Inferior parietal cortex (tissue), 1 donor: ENCODE measurements at regions not wholly inside any gene's neighbourhood (a gene's known extent, or its start where the extent isn't known, plus 50 kb on each side); places are given as distances from the start of the nearest gene placed in this dataset.
A peak's percentile ranks its signal among the peaks of the same experiment; 100 is the strongest.

Source experiments
- DNase-seq: peaks from one replicate; pipeline ENCODE4 v3.0.0-alpha.2; 2016; ENCODE audit errors: extremely low spot score

DNA sequence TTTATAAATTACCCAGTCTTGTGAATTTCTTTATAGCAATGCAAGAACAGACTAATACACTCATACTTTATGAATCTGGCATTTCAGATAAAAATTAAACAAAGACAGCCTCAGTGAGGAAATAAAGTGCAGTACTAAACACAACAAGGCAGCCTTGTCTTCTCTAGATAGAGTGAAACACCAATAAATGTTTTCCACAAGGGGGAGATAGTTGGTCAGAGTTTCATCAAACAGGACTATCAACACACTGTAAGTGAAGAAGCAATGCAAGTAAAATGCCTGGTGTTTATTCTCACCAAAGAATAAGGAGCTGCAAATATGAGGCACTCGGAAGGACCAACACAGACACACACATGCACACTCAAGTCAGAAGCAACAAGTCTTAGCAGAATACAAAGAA lies 62.8 kb downstream of the FAM9B start:
- DNase-seq, result peak; percentile 4

GRCh38 chrX:8969378-8969777 lies 64.5 kb downstream of the FAM9B start:
- no peak for DNase-seq

GRCh38 chrX:8967461-8967860 lies 66.5 kb downstream of the FAM9B start:
- DNase-seq, result no peak

- no peak for DNase-seq
Measured at GRCh38 chrX:8960957-8961468, 72.9 kb downstream of the FAM9B start.

DNA sequence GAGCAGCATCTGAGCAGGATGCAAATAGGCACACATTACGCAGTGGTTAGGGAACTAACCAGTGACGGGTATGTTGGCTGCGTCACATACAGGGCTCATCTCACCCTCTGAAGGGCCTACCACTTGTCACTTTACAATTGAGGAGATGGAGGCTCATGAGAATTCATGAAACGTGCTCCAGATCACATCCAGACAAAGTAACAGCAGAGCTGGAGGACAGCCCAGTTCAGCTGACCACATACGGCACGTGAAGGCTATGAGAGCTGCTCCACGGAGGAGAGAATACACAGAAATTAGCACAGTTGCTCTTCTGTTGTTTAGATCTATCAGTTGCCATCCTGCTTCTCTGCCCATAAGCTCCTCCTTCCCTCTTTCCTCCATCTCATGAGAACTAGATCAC lies 78.4 kb downstream of the FAM9B start:
- DNase-seq, result no peak

DNA sequence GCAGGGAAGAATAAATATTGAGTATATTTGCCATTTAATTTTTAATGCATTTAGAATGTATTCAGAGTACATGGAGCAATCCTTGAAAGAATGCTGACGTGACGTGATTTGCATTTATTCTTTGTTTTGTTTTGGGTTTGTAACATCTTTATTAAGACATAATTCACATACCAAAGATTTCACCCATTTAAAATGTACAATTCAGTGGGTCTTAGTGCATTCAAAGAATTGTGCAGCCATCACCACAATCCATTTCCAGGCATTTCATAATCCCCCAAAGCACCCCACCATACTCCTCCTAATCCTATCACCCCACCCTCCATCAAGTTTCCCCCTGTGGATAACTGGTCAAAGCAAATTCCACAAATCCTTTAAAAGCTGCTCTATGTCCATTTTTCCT lies 87.4 kb downstream of the FAM9B start:
- no peak for DNase-seq

DNA sequence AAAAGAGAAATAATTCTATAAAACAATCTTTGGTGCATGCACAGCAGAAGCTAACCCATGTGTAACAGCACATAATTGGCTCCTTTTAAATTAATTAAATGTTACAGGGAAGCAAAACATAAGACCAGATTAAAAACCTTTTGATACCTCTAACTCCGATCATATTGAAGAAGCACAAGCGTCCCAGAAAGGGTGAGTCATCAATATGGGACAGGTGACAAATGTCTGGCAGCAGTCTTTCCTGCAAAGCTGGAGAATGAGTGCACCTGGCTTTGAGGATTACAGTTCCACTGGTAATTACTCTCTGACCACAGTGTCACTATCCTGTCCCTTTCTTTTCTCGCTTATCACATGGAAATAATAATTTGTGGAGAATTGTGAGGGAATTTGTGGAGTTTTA lies 94.6 kb downstream of the FAM9B start:
- no peak for DNase-seq

- no peak for DNase-seq
Measured at GRCh38 chrX:8927701-8928100, 106.2 kb downstream of the FAM9B start.

GRCh38 chrX:8927066-8927635 lies 106.8 kb downstream of the FAM9B start:
- DNase-seq, result no peak

DNA sequence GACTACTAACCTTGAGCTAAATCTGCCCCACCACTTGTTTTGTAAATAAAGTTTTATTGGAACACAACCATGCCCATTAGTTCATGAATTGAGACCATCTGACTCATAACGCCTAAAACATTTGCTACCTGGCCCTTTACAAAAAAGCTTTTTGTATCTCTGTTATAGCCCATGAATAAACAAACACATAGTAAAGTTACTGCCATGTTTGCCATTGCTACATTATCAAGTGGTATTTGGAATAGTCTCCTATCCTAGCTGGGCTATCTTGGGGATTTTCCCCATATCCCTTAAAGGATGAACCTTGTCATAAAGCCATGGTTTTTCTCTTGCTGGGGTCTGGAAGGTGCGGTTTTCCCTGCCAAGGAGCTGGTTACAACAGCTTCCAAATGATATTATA lies 112.3 kb downstream of the FAM9B start:
- no peak for DNase-seq

GRCh38 chrX:8919801-8920200 lies 114.1 kb downstream of the FAM9B start:
- no peak for DNase-seq

DNA sequence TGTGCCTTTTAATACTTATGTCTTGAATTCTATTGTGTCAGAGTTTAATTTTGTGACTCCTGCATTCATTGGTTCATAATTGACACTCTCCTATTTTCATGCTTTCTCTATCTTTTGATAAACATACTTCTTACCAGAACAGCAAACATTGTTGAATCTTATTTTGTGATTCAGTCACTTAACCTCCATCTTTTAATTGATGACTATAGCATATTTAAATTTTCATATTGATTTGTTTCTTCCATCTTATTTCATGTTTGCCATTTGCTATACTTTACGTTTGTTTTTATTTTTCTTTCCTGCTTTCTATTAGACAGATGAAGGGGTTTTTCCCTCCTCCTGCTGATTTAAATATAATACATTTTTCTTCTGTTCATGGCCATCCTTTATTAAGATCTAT lies 115.5 kb upstream of the FAM9A start:
- no peak for DNase-seq

DNA sequence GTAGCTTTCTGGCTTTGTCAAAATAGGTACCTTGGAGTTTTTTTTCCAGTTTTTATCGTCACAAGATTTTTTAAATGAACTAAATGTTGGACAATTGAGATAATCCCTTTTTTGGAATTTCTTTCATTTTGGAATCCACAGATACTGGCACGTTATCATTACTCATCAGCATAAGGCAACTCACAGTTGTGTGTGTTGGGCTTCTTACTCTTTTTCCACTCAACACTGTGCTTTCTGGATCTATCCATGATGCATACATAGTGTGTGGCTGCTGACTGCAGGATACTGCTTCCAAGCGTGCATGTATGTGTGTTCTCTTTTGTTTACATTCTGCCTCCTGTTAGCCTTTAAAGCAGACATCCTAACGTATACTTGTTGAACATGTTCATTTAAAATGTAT lies 113.5 kb upstream of the FAM9A start:
- no peak for DNase-seq

DNA sequence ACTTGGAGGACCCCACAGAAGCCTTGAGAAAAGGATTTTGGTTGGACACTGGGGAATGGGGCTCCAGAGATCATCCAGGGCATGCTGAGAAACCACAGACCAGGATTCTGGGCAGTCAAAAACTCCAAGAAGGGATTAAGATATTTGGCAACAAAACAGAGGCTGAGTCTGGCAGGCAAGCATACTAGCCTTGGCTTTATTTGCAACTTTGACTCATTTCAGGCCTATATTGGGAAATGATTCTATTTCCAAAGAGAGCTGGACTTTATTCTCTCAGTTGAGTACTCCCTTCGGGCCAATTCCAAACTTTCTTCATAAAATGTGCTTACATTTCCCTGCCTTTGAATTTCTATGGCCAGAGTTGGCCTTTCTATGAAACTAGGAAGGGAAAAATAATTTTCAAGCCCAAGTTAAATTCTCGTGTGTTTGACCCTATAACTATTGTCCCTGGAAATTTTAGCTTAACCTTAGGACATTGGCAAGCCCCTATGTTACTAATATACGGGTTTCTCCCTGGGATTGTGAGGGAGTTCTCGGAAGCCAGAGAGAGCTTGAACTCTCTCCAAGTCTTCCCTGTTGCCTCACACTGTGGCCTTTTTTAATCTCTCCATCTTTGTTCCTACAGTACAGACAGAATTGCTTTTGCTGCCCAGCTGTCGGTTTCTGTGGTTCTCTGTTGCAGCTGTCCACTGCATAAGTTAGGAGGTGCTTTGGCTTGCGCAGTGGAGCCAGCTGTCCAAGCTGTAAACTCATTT lies 112.6 kb upstream of the FAM9A start:
- no peak for DNase-seq

GRCh38 chrX:8907688-8908087 lies 106.5 kb upstream of the FAM9A start:
- DNase-seq, result no peak

DNA sequence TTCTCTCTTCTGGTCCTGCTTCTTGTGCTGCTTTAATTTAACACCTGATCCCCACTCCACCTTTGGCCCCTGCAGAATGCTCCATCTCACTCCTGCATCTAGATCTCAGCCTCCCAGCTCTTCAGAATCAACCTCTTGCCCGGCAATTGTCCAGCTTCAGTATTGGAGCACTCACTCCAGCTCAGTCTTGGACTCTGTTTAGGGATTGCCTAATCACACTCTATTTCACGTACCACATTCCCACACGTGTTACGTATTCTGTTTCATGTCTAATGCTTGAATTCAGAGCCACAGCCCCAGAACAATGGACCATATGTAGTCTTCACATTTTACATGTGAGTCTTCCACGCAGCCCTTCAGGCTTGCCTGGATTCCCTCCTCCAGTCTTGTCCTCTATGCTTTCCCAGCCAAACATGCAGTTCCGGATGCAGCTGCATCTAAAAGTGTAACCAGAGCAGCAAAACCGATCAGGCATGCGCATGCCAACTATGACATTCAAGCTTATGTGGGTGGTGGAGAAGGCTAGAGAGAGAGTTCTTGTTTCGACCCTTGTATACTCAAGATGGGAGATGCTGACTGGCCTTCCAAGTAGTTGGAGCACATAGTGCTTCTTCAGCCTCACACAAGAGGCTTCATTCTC lies 105.2 kb upstream of the FAM9A start:
- no peak for DNase-seq

GRCh38 chrX:8897259-8897658 lies 96.1 kb upstream of the FAM9A start:
- no peak for DNase-seq

DNA sequence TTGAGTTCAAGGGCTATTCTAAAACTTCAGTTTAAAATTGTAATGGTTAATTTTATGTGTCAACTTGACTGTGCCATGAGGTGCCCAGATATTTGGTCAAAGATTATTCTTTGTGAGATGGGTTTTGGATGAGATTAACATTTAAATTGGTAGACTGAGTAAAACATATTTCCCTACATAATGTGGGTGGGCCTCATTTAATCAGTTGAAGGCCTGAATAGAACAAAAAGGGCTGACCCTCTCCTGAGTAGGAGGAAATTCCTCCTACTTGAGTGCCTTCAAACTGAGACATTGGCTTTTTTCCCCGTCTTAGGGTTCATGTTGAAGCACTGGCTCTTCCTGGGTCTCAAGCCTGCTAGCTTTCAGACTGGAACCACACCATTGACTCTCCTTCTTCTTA lies 89.6 kb upstream of the FAM9A start:
- no peak for DNase-seq

- DNase-seq, result no peak
Measured at GRCh38 chrX:8887004-8887403, 85.8 kb upstream of the FAM9A start.

DNA sequence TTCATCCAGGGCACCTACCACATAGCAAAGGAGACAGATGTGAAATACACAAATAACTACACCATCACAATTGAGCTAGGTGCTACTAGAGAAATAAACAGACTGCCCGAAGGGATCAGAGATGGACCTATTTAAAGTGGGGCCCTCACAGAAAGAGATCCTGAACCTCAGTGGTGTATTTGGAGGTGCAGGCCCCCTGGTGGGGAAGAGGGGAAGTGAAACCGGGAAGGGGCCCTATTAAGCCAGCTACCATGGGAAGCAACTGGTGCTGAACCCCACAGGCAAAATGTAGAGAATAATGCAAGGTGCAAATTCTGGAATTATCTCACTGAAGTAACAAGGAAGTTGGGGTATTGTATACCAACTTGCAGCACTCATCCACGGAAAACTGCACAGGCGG lies 78.6 kb upstream of the FAM9A start:
- DNase-seq, result no peak

DNA sequence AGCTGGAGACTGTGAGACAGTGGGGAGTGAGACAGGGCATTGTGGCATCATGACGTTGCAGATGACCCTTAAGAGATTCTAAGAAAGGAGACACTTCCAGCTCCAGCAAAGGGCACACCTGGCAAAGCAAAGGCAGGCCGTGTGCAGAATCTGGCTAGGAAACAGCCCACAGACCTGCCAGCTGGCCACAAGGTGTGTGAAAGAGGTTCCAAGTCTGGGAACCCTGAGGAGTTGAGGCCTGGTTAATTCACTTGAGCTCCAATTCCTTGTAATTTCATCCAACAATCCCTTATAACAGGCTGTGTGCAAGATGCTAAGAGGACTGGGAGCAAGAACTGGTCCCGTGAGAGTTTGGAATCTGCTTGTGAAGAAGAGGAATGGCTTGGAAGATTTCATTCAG lies 72.8 kb upstream of the FAM9A start:
- no peak for DNase-seq

- no peak for DNase-seq
Measured at GRCh38 chrX:8873102-8873501, 71.9 kb upstream of the FAM9A start.

- DNase-seq, result no peak
Measured at GRCh38 chrX:8870411-8870810, 69.2 kb upstream of the FAM9A start.
